HepG2 (cell line): ENCODE measurements at regions not wholly inside any gene's neighbourhood (a gene's known extent, or its start where the extent isn't known, plus 50 kb on each side); places are given as distances from the start of the nearest gene placed in this dataset.

ENCODE experiments used
- ATAC-seq: fragments of 200-7000 bp; cut with Tn5 transposase; 3 replicates; pipeline ENCODE4 v1.9.1; 2020; ENCODE audit warnings: mild to moderate bottlenecking, moderate library complexity
- BruUV-seq: library from RNA; stranded (reverse); fragments of 400-500 nt; replicated peaks from 2 replicates; lab custom pipeline; 2021; lab: Mats Ljungman, UMichigan
- CTCF ChIA-PET: fragments of 300-600 bp; formaldehyde crosslinking; extraction: SDS; loops from one replicate; lab custom pipeline; 2021; ENCODE audit warnings: low total read pairs, inconsistent platforms, low intra/inter-chr PET ratio; lab: Yijun Ruan, JAX
- POLR2A ChIA-PET: fragments of 350-600 bp; sonication (Branson Sonifier 250); formaldehyde crosslinking; loops from one replicate; lab custom pipeline; 2020; ENCODE audit warnings: antibody characterized with exemption, inconsistent platforms; lab: Yijun Ruan, JAX
- DNase-seq: peaks from one replicate; pipeline ENCODE4 v3.0.0-alpha.2; 2015; ENCODE audit warnings: low spot score
- FAIRE-seq: peaks from 3 replicates; lab custom pipeline; 2011; peaks lifted over from hg19 to GRCh38; lab: Jason Lieb, UNC
- H2AFZ ChIP-seq: one replicate; pipeline ENCODE4 v1.6.1; 2011; ENCODE audit warnings: low read length, inconsistent platforms
- H3K27ac ChIP-seq: fragments of 300-600 bp; 3 replicates; pipeline ENCODE4 v1.8.0; 2011; ENCODE audit warnings: mixed run types, mild to moderate bottlenecking, mixed read lengths, low read length, inconsistent platforms; ENCODE audit not compliant: insufficient read depth; ENCODE audit errors: extremely low read length
- H3K27me3 ChIP-seq, 2 experiments: fragments of 200-600 bp in 1 of 2; 2 replicates in 1 of 2; 3 replicates in 1 of 2; pipeline versions ENCODE4 v1.6.0 to v1.8.0; 2011; ENCODE audit warnings: low read length in 2 of 2, mild to moderate bottlenecking in 2 of 2, moderate library complexity in 2 of 2, inconsistent platforms in 1 of 2; ENCODE audit not compliant: insufficient read depth in 2 of 2, control insufficient read depth in 1 of 2
- H3K36me3 ChIP-seq, 2 experiments: fragments of 200-600 bp in 1 of 2; replicated peaks in 1 of 2; 2 replicates in 1 of 2; 3 replicates in 1 of 2; pipeline versions ENCODE4 v1.5.1 to v1.8.0; 2011; ENCODE audit warnings: low read length in 2 of 2, inconsistent platforms in 1 of 2; ENCODE audit not compliant: insufficient read depth in 2 of 2, control insufficient read depth in 1 of 2
- H3K4me1 ChIP-seq: 2 replicates; pipeline ENCODE4 v1.5.1; 2012; ENCODE audit warnings: low read length, inconsistent platforms; ENCODE audit not compliant: insufficient read depth
- H3K4me2 ChIP-seq: 2 replicates; pipeline ENCODE4 v1.6.0; 2011; ENCODE audit warnings: low read depth, low read length, inconsistent platforms
- H3K4me3 ChIP-seq, 3 experiments: fragments of 200-600 bp in 1 of 3; sonication (generic), shearing (Covaris generic) in 1 of 3; replicated peaks in 1 of 3; 2 replicates each; pipeline ENCODE4 v1.5.1; 2011 to 2016; ENCODE audit warnings: low read length in 3 of 3, inconsistent platforms in 2 of 3, low read depth in 2 of 3, mild to moderate bottlenecking in 2 of 3, control low read depth in 1 of 3, mixed read lengths in 1 of 3; ENCODE audit not compliant: insufficient read depth in 1 of 3
- H3K79me2 ChIP-seq: one replicate; pipeline ENCODE4 v1.6.1; 2011; ENCODE audit warnings: low read length, inconsistent platforms; ENCODE audit not compliant: insufficient read depth
- H3K9ac ChIP-seq: 2 replicates; pipeline ENCODE4 v1.6.0; 2011; ENCODE audit warnings: mild to moderate bottlenecking, low read depth, low read length, inconsistent platforms; ENCODE audit not compliant: insufficient read depth
- H3K9me3 ChIP-seq: 2 replicates; pipeline ENCODE4 v1.5.1; 2012; ENCODE audit warnings: mild to moderate bottlenecking, low read length
- H4K20me1 ChIP-seq: 2 replicates; pipeline ENCODE4 v1.6.0; 2011; ENCODE audit warnings: inconsistent platforms, mild to moderate bottlenecking, low read length, moderate library complexity; ENCODE audit not compliant: insufficient read depth
- ARNTL ChIP-seq: sonication (generic); formaldehyde crosslinking; IDR thresholded peaks from 2 replicates; pipeline ENCODE4 v1.4.0; 2020; ENCODE audit warnings: mild to moderate bottlenecking, missing genetic modification reagents
- ATF5 ChIP-seq: sonication (generic); formaldehyde crosslinking; IDR thresholded peaks from 2 replicates; pipeline ENCODE4 v1.4.0; 2020; ENCODE audit warnings: mild to moderate bottlenecking, low read depth, missing genetic modification reagents
- BCL6 ChIP-seq: IDR thresholded peaks from 2 replicates; pipeline ENCODE4 v1.6.1; 2016; ENCODE audit warnings: missing genetic modification reagents, missing compliant biosample characterization
- DRAP1 ChIP-seq: IDR thresholded peaks from 2 replicates; pipeline ENCODE4 v1.6.1; 2016; ENCODE audit warnings: missing genetic modification reagents, missing compliant biosample characterization
- HDAC2 ChIP-seq: sonication (generic); formaldehyde crosslinking; IDR thresholded peaks from 2 replicates; pipeline ENCODE4 v1.4.0; 2020; ENCODE audit warnings: missing genetic modification reagents
- ONECUT2 ChIP-seq: sonication (generic); formaldehyde crosslinking; IDR thresholded peaks from 2 replicates; pipeline ENCODE4 v1.4.0; 2020; ENCODE audit warnings: missing genetic modification reagents
- PBX3 ChIP-seq: sonication (generic); formaldehyde crosslinking; IDR thresholded peaks from 2 replicates; pipeline ENCODE4 v1.8.1; 2023; ENCODE audit warnings: missing genetic modification reagents, inconsistent platforms, borderline replicate concordance
- STAT5B ChIP-seq: sonication (generic); formaldehyde crosslinking; IDR thresholded peaks from 2 replicates; pipeline ENCODE4 v1.4.0; 2020; ENCODE audit warnings: missing genetic modification reagents
- XRCC5 ChIP-seq: fragments of 200-400 bp; formaldehyde crosslinking; optimal IDR thresholded peaks from 2 replicates; pipeline ENCODE3; 2017; ENCODE audit warnings: mild to moderate bottlenecking, low read length
- ZBTB26 ChIP-seq: IDR thresholded peaks from 2 replicates; pipeline ENCODE4 v1.6.1; 2016; ENCODE audit warnings: missing compliant biosample characterization, missing genetic modification reagents, borderline replicate concordance
- ZNF367 ChIP-seq: sonication (generic); formaldehyde crosslinking; IDR thresholded peaks from 2 replicates; pipeline ENCODE4 v1.4.0; 2020; ENCODE audit warnings: missing genetic modification reagents, borderline replicate concordance
- ZNF446 ChIP-seq: sonication (generic); formaldehyde crosslinking; IDR thresholded peaks from 2 replicates; pipeline ENCODE4 v1.5.0; 2020; ENCODE audit warnings: mild to moderate bottlenecking, missing genetic modification reagents
- ZNF496 ChIP-seq: sonication (generic); formaldehyde crosslinking; IDR thresholded peaks from 2 replicates; pipeline ENCODE4 v1.8.1; 2023; ENCODE audit warnings: mild to moderate bottlenecking, moderate library complexity, missing genetic modification reagents; ENCODE audit not compliant: insufficient replicate concordance
- WGBS: methylation state at CpG from one replicate; pipeline ENCODE4 v1.1.6; 2017; ENCODE audit warnings: low lambda C conversion rate; 5-methylcytosine and 5-hydroxymethylcytosine counted together
- in situ Hi-C: cut with HindIII; loops from 2 replicates; pipeline ENCODE4 v1.10.0; 2017; ENCODE audit warnings: low pct_unique_long_range_greater_than_20kb; ENCODE audit not compliant: extremely low pct_ligation_motif_present
- intact Hi-C: fragments of 100-400 bp; cut with micrococcal nuclease; formaldehyde crosslinking; loops from one replicate; pipeline ENCODE4 v1.10.0; 2022; ENCODE audit not compliant: unreplicated experiment

GRCh38 chr4:114192854-114193253, 213.4 kb upstream of the ARSJ start:
- ChIA-PET POLR2A (no interaction called here), CTCF (no interaction called here)
- FAIRE-seq (no peak), ATAC-seq (no peak), DNase-seq (no peak)
- no peak for TF ChIP-seq ZNF446 (CRISPR knock-in tag)
- TF ChIP-seq ATF5 (CRISPR knock-in tag), result no peak
- TF ChIP-seq BCL6 (CRISPR knock-in tag), result no peak
- no peak for TF ChIP-seq ARNTL
- TF ChIP-seq ZNF496, result no peak
- no peak for TF ChIP-seq ZNF367 (CRISPR knock-in tag)
- TF ChIP-seq HDAC2 (CRISPR knock-in tag), result no peak
- no peak for TF ChIP-seq XRCC5
- no peak for TF ChIP-seq STAT5B
- TF ChIP-seq DRAP1 (CRISPR knock-in tag), result no peak
- TF ChIP-seq PBX3 (CRISPR knock-in tag), result no peak
- TF ChIP-seq ONECUT2, result no peak
- TF ChIP-seq ZBTB26 (CRISPR knock-in tag), result no peak
- H3K27ac ChIP-seq, result no peak overlapping the region
- no peaks in the 10 kb centered on the region for H3K9me3 ChIP-seq
- H3K27me3 ChIP-seq, result no peaks in the 10 kb centered on the region
- in situ Hi-C loops, result no loop called here
- no peaks in the 10 kb centered on the region for H4K20me1 ChIP-seq
- no peaks in the 10 kb centered on the region for H3K36me3 ChIP-seq
- H3K4me1 ChIP-seq, result no peaks in the 10 kb centered on the region
- H3K79me2 ChIP-seq, result no peaks in the 10 kb centered on the region
- H3K9ac ChIP-seq, result no peak overlapping the region
- H3K4me3 ChIP-seq, result no peak overlapping the region
- H2AFZ ChIP-seq, result no peak overlapping the region
- no peak overlapping the region for H3K4me2 ChIP-seq
- intact Hi-C loops, result no loop called here
- no TSS peak for BruUV-seq
- WGBS, result 0% methylated on average over 2 of the region's 2 CpGs
